ENCODE measurements at regions not wholly inside any gene's neighbourhood (a gene's known extent, or its start where the extent isn't known, plus 50 kb on each side); places are given as distances from the start of the nearest gene placed in this dataset.

DNA sequence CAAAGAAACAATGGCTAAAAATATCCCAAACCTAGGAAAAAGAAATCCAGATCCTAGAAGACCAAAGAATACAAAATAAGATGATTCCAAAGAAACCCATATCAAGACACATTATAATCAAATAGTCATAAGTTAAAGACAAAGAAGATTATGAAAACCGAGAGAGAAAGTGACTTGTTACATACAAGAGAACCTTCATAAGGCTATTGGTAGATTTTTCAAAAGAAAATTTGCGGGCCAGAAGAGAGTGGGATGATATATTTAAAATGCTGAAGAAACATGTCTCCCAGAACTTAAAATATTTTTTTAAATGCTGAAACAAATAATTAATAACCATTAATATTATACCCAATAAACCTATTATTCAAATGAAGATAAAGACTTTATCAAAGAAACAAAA, 687.3 kb downstream of the TLE4 start:
- no peak for DNase-seq

DNA sequence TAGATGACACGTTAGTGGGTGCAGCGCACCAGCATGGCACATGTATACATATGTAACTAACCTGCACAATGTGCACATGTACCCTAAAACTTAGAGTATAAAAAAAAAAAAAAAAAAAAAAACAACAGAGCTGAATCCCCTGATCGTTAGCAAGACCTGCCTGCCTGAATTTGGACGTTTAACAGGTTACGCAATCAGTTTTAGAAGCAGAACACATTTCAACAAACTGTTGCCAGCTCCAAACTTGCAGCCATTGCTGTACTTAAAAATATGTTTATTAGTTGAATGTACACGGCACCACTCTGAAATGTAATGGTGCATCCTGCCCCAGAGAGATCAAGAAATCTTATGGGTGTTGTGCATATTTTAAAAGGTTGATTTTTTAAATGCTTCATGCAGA, 680.0 kb downstream of the TLE4 start:
- no peak for DNase-seq

DNA sequence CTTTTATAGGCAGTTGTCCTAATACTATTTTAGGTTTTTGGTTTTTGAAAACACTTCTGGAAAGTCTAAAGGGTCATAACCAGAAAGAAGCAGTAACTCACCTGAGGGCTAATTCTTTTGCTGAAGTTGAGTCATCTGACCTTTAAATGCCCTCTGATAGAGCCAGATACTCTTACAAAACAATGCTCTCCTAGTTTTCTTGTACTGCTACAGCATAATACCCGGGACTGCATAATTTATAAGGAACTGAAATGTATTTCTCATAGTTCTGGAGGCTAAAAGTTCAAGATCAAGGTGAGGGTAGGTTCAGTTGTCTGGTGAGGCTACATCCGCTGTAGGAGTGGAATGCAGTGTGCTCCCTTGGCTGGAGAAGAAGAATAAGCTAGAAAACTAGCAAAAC, 670.3 kb downstream of the TLE4 start:
- no peak for DNase-seq

GRCh38 chr9:80235752-80236151, 664.0 kb downstream of the TLE4 start:
- no peak for DNase-seq

GRCh38 chr9:80233906-80234305, 662.1 kb downstream of the TLE4 start:
- DNase-seq = no peak

- no peak for DNase-seq
Measured at GRCh38 chr9:80233102-80233843, 661.5 kb downstream of the TLE4 start.

DNA sequence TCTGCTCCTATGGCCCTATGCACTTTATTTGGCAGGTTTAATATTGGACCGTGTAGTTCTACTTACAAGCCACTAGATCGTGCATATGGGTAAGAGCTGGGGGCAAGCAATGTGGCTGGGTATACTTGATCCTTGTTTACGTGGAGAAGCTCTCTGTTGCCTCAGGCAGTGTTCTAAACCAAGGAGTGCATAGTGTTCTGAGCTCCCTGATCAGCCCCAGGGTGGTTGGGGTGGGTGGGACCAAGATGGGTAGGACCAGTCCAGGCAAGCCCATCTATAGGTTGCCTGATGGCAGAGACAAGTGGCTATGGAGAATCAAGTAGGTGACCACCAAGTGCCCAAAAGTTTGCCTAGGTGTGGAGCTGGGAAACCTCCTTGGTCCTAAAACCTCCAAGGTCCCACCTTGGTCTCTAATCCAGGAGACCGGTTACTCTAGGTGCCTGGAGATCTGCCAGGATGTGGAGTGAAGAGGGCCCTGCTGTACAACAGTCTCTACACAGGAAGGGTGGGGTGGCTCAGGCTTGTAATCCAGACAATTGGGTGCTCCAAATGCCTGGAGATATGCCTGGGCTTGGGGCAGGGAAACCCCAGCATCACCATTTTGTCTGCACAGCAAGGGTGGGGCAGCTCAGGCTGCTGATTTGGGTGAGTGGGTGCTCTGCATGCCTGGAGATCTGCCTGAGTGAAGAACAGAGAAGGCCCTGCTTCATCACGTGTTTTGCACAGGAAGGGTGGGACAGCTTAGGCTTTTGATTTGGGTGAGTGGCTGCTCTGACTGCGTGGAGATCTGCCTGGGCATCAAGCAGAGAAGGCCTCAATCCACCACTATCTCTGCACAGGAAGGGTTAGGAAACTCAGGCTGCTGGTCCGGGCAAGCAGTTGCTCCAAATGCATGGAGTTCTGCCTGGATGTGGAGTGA, 659.8 kb downstream of the TLE4 start:
- no peak for DNase-seq

GRCh38 chr9:80223897-80224296, 652.1 kb downstream of the TLE4 start:
- DNase-seq = no peak

GRCh38 chr9:80222466-80223169, 650.9 kb downstream of the TLE4 start:
- DNase-seq = no peak

- no peak for DNase-seq
Measured at GRCh38 chr9:80218328-80218727, 646.6 kb downstream of the TLE4 start.

DNA sequence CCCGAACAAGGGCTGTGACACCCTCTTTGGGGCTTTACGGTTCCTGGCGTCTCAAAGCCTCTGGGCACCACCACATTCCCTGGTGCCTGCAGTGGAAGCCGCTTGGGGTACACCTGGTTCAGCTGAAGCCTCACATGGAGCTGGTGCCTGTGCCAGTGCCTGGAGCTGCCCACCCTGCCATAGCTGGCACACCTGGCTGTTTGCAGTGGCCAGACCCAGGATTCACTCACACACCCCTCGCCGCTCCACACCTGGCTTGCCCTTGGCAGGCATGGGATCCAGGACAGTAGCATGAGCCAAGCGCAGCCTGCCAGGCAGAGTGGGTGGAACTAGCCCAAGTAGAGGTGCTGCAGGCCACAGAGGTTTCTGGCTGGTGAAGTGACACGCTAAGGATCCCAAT, 641.8 kb downstream of the TLE4 start:
- no peak for DNase-seq

DNA sequence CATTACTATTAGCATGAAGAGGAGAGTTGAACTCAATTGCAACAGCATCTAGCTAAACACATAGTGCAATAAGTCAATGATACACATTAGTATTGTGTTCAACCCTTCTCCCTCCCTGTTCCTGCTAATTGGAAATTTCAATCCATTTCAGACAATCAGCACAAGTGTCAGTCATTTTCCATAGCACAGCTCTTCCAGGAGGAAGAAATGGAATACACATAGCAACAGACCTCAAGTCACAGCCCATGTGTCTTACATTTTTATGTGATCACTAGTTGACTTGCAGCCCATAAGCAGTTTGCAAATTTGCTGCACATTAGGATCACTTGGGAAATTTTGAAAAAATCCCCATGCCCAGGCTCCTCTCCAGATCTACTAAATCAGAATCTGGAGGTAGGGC, 636.9 kb downstream of the TLE4 start:
- no peak for DNase-seq

- no peak for DNase-seq
Measured at GRCh38 chr9:80204054-80204453, 632.3 kb downstream of the TLE4 start.

GRCh38 chr9:80197661-80198060, 625.9 kb downstream of the TLE4 start:
- no peak for DNase-seq

DNA sequence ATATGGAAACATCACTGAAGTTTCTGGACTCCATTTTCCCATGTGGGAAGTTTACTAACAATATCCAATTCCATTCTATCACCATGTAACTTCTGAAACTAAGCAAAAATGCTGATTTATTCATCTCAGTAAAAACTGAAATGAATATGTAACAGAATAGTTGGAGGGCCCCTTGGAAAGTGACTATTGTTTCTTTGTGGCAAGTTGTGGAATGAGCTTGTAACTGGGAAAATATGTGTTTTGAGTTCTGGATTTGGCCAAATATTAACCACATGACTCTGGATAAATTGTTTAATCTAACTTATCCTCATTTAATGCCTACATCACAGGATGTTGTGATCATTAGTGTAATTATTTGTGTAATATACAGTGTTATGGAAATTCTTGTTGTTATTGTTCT, 619.3 kb downstream of the TLE4 start:
- DNase-seq = no peak

GRCh38 chr9:80188579-80188978, 616.8 kb downstream of the TLE4 start:
- DNase-seq = no peak

- no peak for DNase-seq
Measured at GRCh38 chr9:80185112-80185738, 613.5 kb downstream of the TLE4 start.

GRCh38 chr9:80177949-80178480, 606.2 kb downstream of the TLE4 start:
- no peak for DNase-seq

DNA sequence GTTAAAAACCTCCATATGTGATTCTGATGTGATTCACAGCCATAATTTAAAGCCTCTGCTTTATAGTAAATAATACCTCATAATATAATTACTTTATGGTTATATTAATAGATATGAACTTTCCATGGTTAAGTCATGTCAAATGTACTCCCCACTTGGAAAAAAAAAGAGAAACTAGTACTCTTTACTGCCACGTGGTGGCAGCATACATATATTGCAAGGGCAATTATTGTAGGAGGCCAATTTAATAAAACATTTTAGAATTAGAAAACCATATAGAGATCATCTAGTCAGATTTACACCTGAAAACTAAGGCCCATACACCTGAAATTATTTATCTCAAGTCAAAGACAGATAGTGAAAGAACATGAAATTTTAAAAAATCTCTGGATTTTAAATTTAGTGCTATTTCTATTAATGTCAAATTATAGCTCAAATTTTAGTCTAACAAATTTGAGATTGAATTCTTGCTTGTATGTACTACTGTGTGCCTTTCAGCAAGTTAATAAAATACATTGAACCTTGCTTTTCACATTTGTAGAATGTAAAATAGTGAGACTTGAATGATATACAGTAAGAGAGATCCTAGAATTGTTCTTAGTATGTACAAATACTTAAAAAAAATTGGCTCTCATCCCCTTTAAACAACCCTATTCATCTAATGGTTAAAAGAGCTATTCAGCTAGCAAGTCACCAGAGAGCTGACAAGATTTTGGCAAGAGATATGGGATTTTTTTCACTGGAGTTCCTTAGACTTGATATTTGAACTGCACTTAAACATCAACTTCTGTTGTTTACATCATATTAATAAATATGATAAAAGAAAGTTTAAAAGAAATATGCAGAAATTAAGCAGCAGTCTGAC, 603.8 kb downstream of the TLE4 start:
- DNase-seq = no peak

DNA sequence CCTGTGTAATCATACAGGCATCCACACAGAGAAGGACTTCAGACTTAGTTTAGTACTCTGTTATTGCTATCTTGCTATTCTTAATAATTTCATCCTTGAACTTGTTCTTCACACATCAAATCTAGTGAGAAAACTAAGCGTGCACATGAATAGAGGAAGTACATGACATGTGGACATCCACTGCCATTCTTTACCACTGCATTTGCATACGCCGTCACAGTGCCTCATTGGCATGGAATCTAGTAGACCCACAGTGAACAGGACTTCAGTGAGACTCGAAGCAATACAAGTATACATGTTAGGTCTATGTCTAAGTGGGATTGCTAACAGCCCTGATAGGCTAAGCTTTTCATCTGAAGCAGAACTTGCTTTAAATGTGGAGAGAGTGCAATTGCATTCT, 592.1 kb downstream of the TLE4 start:
- no peak for DNase-seq

- DNase-seq = no peak
Measured at GRCh38 chr9:80158554-80159170, 586.9 kb downstream of the TLE4 start.

All from SIG-M5 (cell line).